Duodenal mucosa (tissue), 2 donors: ENCODE measurements at regions not wholly inside any gene's neighbourhood (a gene's known extent, or its start where the extent isn't known, plus 50 kb on each side); places are given as distances from the start of the nearest gene placed in this dataset.
"Not testable (repeated sequence)": the region's sequence is repeated elsewhere in the genome, so short reads cannot be mapped to it uniquely, and the experiment has no call there.

Experiments used
- H3K27ac ChIP-seq: one replicate; pipeline ENCODE4 v1.7.0; 2013; ENCODE audit warnings: low read depth, low read length
- H3K27me3 ChIP-seq, 2 donors: one replicate each; pipeline ENCODE4 v1.7.0; 2013; ENCODE audit warnings: low read length in 2 of 2, control low read depth in 1 of 2; ENCODE audit not compliant: insufficient read depth in 2 of 2, control insufficient read depth in 1 of 2
- H3K36me3 ChIP-seq, 2 donors: one replicate each; pipeline ENCODE4 v1.7.0; 2013; ENCODE audit warnings: low read length in 2 of 2, control low read depth in 1 of 2; ENCODE audit not compliant: insufficient read depth in 2 of 2, control insufficient read depth in 1 of 2
- H3K4me1 ChIP-seq, 2 donors: one replicate each; pipeline ENCODE4 v1.7.0; 2013; ENCODE audit warnings: low read length in 2 of 2, control low read depth in 1 of 2; ENCODE audit not compliant: insufficient read depth in 2 of 2, control insufficient read depth in 1 of 2
- H3K4me3 ChIP-seq, 2 donors: one replicate each; pipeline ENCODE4 v1.7.0; 2013; ENCODE audit warnings: low read length in 2 of 2, low read depth in 1 of 2
- H3K9ac ChIP-seq, 2 donors: one replicate each; pipeline ENCODE4 v1.7.0; 2013; ENCODE audit warnings: low read length in 2 of 2, low read depth in 1 of 2
- H3K9me3 ChIP-seq, 2 donors: one replicate each; pipeline ENCODE4 v1.7.0; 2013; ENCODE audit warnings: low read length in 2 of 2, control low read depth in 1 of 2; ENCODE audit not compliant: control insufficient read depth in 1 of 2

GRCh38 chr3:102006812-102007485 is 157.6 kb downstream of the NFKBIZ start:
- H3K27ac ChIP-seq = no peak overlapping the region
- no peak overlapping the region for H3K9ac ChIP-seq
- H3K9me3 ChIP-seq = no peaks in the 10 kb centered on the region
- H3K36me3 ChIP-seq = no peaks in the 10 kb centered on the region
- no peaks in the 10 kb centered on the region for H3K4me1 ChIP-seq
- no peak overlapping the region for H3K4me3 ChIP-seq
- no peaks in the 10 kb centered on the region for H3K27me3 ChIP-seq

DNA sequence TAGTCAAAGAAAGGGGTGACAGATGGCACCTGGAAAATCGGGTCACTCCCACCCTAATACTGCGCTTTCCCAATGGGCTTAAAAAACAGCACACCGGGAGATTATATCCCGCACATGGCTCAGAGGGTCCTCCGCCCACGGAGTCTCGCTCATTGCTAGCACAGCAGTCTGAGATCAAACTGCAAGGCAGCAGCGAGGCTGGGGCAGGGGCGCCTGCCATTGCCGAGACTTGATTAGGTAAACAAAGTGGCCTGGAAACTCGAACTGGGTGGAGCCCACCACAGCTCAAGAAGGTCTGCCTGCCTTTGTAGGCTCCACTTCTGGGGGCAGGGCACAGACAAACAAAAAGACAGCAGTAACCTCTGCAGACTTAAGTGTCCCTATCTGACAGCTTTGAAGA is 159.1 kb downstream of the NFKBIZ start:
- H3K27me3 ChIP-seq, H3K27ac ChIP-seq, H3K36me3 ChIP-seq, H3K9me3 ChIP-seq, H3K4me1 ChIP-seq, H3K9ac ChIP-seq, H3K4me3 ChIP-seq: not testable (repeated sequence)

- H3K9ac ChIP-seq = no peak overlapping the region
- H3K4me1 ChIP-seq = no peaks in the 10 kb centered on the region
- no peak overlapping the region for H3K4me3 ChIP-seq
- H3K27me3 ChIP-seq = no peaks in the 10 kb centered on the region
- H3K9me3 ChIP-seq = no peaks in the 10 kb centered on the region
- H3K27ac ChIP-seq = no peak overlapping the region
- H3K36me3 ChIP-seq = no peaks in the 10 kb centered on the region
Observed at GRCh38 chr3:102016417-102016816, 167.1 kb downstream of the NFKBIZ start.

DNA sequence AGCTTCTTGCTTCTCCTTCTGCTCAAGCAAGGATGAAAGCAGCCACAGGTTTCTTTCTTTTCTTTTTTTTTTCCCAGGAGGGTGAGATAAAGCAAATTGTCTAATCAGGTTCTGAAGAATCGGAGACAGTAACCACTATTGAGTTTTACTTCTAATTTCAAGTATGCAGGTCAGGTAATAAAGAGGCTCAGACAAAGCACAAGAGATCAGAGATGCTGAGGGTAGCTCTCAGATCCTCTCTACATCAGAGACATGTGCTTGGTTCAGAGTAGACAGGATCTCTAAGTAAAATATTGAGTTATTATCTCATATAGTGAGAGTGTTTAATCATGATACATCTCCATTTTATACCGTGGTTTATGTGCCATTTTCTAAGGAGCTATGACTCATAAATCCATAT is 168.5 kb downstream of the NFKBIZ start:
- Histone ChIP-seq H3K36me3 (no peaks in the 10 kb centered on the region), H3K4me1 (no peaks in the 10 kb centered on the region), H3K9ac (no peak overlapping the region), H3K27me3 (no peaks in the 10 kb centered on the region), H3K27ac (no peak overlapping the region), H3K9me3 (no peaks in the 10 kb centered on the region), H3K4me3 (no peak overlapping the region)

GRCh38 chr3:102018551-102018950 is 169.2 kb downstream of the NFKBIZ start:
- Histone ChIP-seq H3K4me1 (no peaks in the 10 kb centered on the region), H3K36me3 (no peaks in the 10 kb centered on the region), H3K9ac (no peak overlapping the region), H3K27me3 (no peaks in the 10 kb centered on the region), H3K4me3 (no peak overlapping the region), H3K9me3 (no peaks in the 10 kb centered on the region), H3K27ac (no peak overlapping the region)

- Histone ChIP-seq H3K27me3 (no peaks in the 10 kb centered on the region), H3K9ac (no peak overlapping the region), H3K4me1 (no peaks in the 10 kb centered on the region), H3K36me3 (no peaks in the 10 kb centered on the region), H3K27ac (no peak overlapping the region), H3K9me3 (no peaks in the 10 kb centered on the region), H3K4me3 (no peak overlapping the region)
Observed at GRCh38 chr3:102020735-102021134, 171.4 kb downstream of the NFKBIZ start.

DNA sequence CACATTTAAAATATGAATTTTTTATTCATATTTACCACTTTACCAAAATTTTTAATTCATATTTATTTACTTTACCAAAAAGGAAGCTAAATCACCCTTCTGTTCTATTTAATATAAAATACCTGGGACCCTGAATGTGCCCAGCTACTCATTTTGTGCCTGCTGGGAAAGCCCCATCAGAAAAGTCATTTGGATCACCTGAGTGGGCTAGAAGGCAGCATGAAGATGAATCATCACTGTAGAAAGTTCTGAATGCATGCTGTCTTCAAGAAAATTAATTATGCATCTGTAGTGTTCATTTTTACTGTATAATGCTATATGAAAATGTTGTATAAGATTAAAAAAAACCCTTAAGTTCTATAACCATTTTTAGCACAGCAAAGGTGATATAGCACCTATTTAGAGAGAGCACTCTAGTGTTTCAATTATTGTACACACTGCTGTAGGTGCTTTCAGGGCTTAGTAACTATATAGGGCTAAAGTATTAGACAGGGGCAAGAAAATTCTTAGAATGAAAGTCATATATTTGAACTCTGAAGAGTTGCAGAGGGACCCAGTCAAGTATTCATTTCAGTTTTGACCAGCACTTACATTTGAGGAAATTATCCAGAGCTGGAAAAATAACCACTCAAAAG is 175.1 kb downstream of the NFKBIZ start:
- Histone ChIP-seq H3K9ac (no peak overlapping the region), H3K36me3 (no peaks in the 10 kb centered on the region), H3K27me3 (no peaks in the 10 kb centered on the region), H3K9me3 (no peaks in the 10 kb centered on the region), H3K27ac (no peak overlapping the region), H3K4me3 (no peak overlapping the region), H3K4me1 (no peaks in the 10 kb centered on the region)

DNA sequence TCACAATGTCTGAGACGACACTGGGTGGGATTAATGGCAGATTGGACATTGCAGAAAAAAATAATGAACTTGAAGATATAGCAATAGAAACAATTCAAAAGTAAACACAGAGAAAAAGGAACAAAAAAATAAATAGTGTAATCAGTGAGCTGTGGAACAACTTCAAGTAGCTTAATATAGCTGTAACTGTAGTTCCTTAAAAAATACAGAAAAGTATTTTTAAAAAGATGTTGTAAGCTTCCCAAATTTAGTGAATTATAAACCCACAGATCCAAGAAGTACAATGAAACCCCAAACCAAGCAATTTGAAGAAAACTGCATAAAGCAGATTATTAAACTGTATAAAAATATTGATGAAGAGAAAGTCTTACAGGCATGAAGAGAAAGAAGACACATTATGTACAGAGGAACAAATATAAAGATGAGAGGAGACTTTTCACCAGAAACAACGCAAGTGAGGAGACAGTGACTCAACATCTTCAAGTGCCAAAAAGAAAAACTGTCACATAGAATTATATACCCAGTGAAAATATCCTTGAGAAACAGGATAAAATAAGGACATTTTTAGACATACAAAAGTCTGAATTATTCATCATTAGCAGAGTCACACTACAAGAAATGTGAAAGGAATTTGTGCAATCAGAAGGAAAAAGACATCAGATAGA is 176.4 kb downstream of the NFKBIZ start:
- Histone ChIP-seq H3K4me3 (no peak overlapping the region), H3K36me3 (no peaks in the 10 kb centered on the region), H3K27ac (no peak overlapping the region), H3K9ac (no peak overlapping the region), H3K4me1 (peaks cover 0 to 9% of the 10 kb centered on the region in 2 donors), H3K27me3 (no peaks in the 10 kb centered on the region), H3K9me3 (no peaks in the 10 kb centered on the region)

DNA sequence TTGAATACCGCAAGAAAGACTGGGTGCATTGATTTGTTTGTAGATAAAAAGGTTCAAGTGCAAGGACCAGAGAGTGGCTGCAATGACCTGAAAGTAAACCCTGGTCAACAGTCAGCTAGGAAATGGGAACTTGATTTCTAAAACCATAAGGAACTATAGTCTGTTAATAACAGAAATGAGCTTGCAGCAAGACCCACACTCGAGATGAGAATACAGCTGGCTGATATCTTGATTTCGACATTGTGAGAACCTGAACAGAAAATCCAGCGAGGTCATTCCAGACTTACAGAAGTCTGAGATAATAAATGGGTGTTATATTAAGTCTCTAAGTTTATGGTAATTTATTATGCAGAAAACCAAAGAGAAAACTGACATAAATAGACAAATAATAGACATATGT is 177.3 kb downstream of the NFKBIZ start:
- no peak overlapping the region for H3K9ac ChIP-seq
- H3K4me3 ChIP-seq = no peak overlapping the region
- H3K4me1 ChIP-seq = peaks cover 0 to 9% of the 10 kb centered on the region in 2 donors
- no peaks in the 10 kb centered on the region for H3K9me3 ChIP-seq
- no peak overlapping the region for H3K27ac ChIP-seq
- H3K27me3 ChIP-seq = no peaks in the 10 kb centered on the region
- H3K36me3 ChIP-seq = no peaks in the 10 kb centered on the region

GRCh38 chr3:102030661-102031060 is 181.3 kb downstream of the NFKBIZ start:
- H3K9ac ChIP-seq = no peak overlapping the region

More at GRCh38 chr3:102030661-102031060, 181.3 kb downstream of the NFKBIZ start:
- H3K9me3 ChIP-seq = no peaks in the 10 kb centered on the region
- H3K36me3 ChIP-seq = no peaks in the 10 kb centered on the region
- no peak overlapping the region for H3K27ac ChIP-seq
- H3K4me1 ChIP-seq = peaks cover 0 to 9% of the 10 kb centered on the region in 2 donors
- no peaks in the 10 kb centered on the region for H3K27me3 ChIP-seq
- no peak overlapping the region for H3K4me3 ChIP-seq
